SJCRH30 (cell line): ENCODE measurements at regions not wholly inside any gene's neighbourhood (a gene's known extent, or its start where the extent isn't known, plus 50 kb on each side); places are given as distances from the start of the nearest gene placed in this dataset.

Source experiments
- DNase-seq, 2 experiments: peaks; one replicate each; pipeline ENCODE4 v3.0.0-alpha.2; 2015 to 2020
- H3K27ac ChIP-seq: fragments of 250-450 bp; sonication (Bioruptor Pico); 2 replicates; pipeline ENCODE4 v1.5.1; 2020; ENCODE audit warnings: mild to moderate bottlenecking, moderate library complexity
- H3K27me3 ChIP-seq: fragments of 250-450 bp; sonication (Bioruptor Pico); 2 replicates; pipeline ENCODE4 v1.5.1; 2020; ENCODE audit warnings: mild to moderate bottlenecking, moderate library complexity
- H3K36me3 ChIP-seq: fragments of 250-450 bp; sonication (Bioruptor Pico); 2 replicates; pipeline ENCODE4 v1.5.1; 2020; ENCODE audit warnings: mild to moderate bottlenecking, moderate library complexity
- H3K4me1 ChIP-seq: fragments of 250-450 bp; sonication (Bioruptor Pico); 2 replicates; pipeline ENCODE4 v1.5.1; 2020; ENCODE audit warnings: mild to moderate bottlenecking, moderate library complexity
- H3K4me3 ChIP-seq: fragments of 250-450 bp; sonication (Bioruptor Pico); 2 replicates; pipeline ENCODE4 v1.5.1; 2020; ENCODE audit warnings: mild to moderate bottlenecking, moderate library complexity
- H3K9me3 ChIP-seq: fragments of 250-450 bp; sonication (Bioruptor Pico); replicated peaks from 2 replicates; pipeline ENCODE4 v1.5.1; 2020; ENCODE audit warnings: mild to moderate bottlenecking, moderate library complexity

GRCh38 chr13:66071029-66071428, 1159.1 kb downstream of the PCDH9 start:
- DNase-seq, result no peak
- H3K27ac ChIP-seq, result no peak overlapping the region
- H3K9me3 ChIP-seq, result no peaks in the 10 kb centered on the region
- no peaks in the 10 kb centered on the region for H3K36me3 ChIP-seq
- no peak overlapping the region for H3K4me3 ChIP-seq
- no peaks in the 10 kb centered on the region for H3K27me3 ChIP-seq
- H3K4me1 ChIP-seq, result no peaks in the 10 kb centered on the region

GRCh38 chr13:66069570-66069969, 1160.6 kb downstream of the PCDH9 start:
- H3K36me3 ChIP-seq, result no peaks in the 10 kb centered on the region
- H3K27me3 ChIP-seq, result no peaks in the 10 kb centered on the region
- no peak overlapping the region for H3K27ac ChIP-seq
- no peak for DNase-seq
- H3K4me3 ChIP-seq, result no peak overlapping the region
- H3K4me1 ChIP-seq, result no peaks in the 10 kb centered on the region
- no peaks in the 10 kb centered on the region for H3K9me3 ChIP-seq

- no peaks in the 10 kb centered on the region for H3K9me3 ChIP-seq
- no peaks in the 10 kb centered on the region for H3K36me3 ChIP-seq
- no peak overlapping the region for H3K27ac ChIP-seq
- no peaks in the 10 kb centered on the region for H3K27me3 ChIP-seq
- no peak for DNase-seq
- H3K4me3 ChIP-seq, result no peak overlapping the region
- no peaks in the 10 kb centered on the region for H3K4me1 ChIP-seq
Measured at GRCh38 chr13:66068683-66069082, 1161.5 kb downstream of the PCDH9 start.

GRCh38 chr13:66048888-66049287, 1181.2 kb downstream of the PCDH9 start:
- Histone ChIP-seq H3K27ac (no peak overlapping the region), H3K4me1 (no peaks in the 10 kb centered on the region), H3K27me3 (no peaks in the 10 kb centered on the region), H3K4me3 (no peak overlapping the region), H3K9me3 (no peaks in the 10 kb centered on the region), H3K36me3 (no peaks in the 10 kb centered on the region)
- DNase-seq, result no peak

- Histone ChIP-seq H3K36me3 (no peaks in the 10 kb centered on the region), H3K4me1 (0 out of 2 replicates have a peak, but pooled peaks cover 4% of the 10 kb centered on the region), H3K27me3 (no peaks in the 10 kb centered on the region), H3K4me3 (no peak overlapping the region), H3K27ac (no peak overlapping the region), H3K9me3 (no peaks in the 10 kb centered on the region)
- no peak for DNase-seq
Measured at GRCh38 chr13:66040506-66040905, 1189.6 kb downstream of the PCDH9 start.

GRCh38 chr13:66037096-66037495, 1193.0 kb downstream of the PCDH9 start:
- H3K27ac ChIP-seq, result no peak overlapping the region

GRCh38 chr13:66036636-66037035, 1193.5 kb downstream of the PCDH9 start:
- no peaks in the 10 kb centered on the region for H3K27me3 ChIP-seq
- no peaks in the 10 kb centered on the region for H3K36me3 ChIP-seq
- DNase-seq, result no peak
- 0 out of 2 replicates have a peak, but pooled peaks cover 4% of the 10 kb centered on the region for H3K4me1 ChIP-seq
- H3K9me3 ChIP-seq, result no peaks in the 10 kb centered on the region
- H3K4me3 ChIP-seq, result no peak overlapping the region
- H3K27ac ChIP-seq, result no peak overlapping the region

More at GRCh38 chr13:66037096-66037495, 1193.0 kb downstream of the PCDH9 start:
- no peaks in the 10 kb centered on the region for H3K27me3 ChIP-seq
- H3K4me1 ChIP-seq, result 0 out of 2 replicates have a peak, but pooled peaks cover 4% of the 10 kb centered on the region
- H3K36me3 ChIP-seq, result no peaks in the 10 kb centered on the region
- no peak overlapping the region for H3K4me3 ChIP-seq
- DNase-seq, result no peak
- no peaks in the 10 kb centered on the region for H3K9me3 ChIP-seq

GRCh38 chr13:66036024-66036614, 1194.0 kb downstream of the PCDH9 start:
- Histone ChIP-seq H3K4me3 (no peak overlapping the region), H3K27ac (no peak overlapping the region), H3K27me3 (no peaks in the 10 kb centered on the region), H3K4me1 (0 out of 2 replicates have a peak, but pooled peaks cover 4% of the 10 kb centered on the region), H3K9me3 (no peaks in the 10 kb centered on the region), H3K36me3 (no peaks in the 10 kb centered on the region)
- peak; percentile 10 to 56 for DNase-seq

GRCh38 chr13:66033924-66034323, 1196.2 kb downstream of the PCDH9 start:
- Histone ChIP-seq H3K27ac (no peak overlapping the region), H3K9me3 (no peaks in the 10 kb centered on the region), H3K4me3 (no peak overlapping the region), H3K4me1 (0 out of 2 replicates have a peak, but pooled peaks cover 4% of the 10 kb centered on the region), H3K27me3 (no peaks in the 10 kb centered on the region), H3K36me3 (no peaks in the 10 kb centered on the region)
- no peak for DNase-seq

- H3K9me3 ChIP-seq, result no peaks in the 10 kb centered on the region; the same call in 1 of the 2 replicates
Measured at GRCh38 chr13:66021846-66022245, 1208.3 kb downstream of the PCDH9 start.

GRCh38 chr13:66014771-66015170, 1215.4 kb downstream of the PCDH9 start:
- no peak overlapping the region for H3K4me3 ChIP-seq
- no peaks in the 10 kb centered on the region for H3K4me1 ChIP-seq
- no peak for DNase-seq
- no peaks in the 10 kb centered on the region for H3K27me3 ChIP-seq
- H3K36me3 ChIP-seq, result no peaks in the 10 kb centered on the region
- H3K27ac ChIP-seq, result no peak overlapping the region
- no peaks in the 10 kb centered on the region; the same call in 1 of the 2 replicates for H3K9me3 ChIP-seq

More at GRCh38 chr13:66021846-66022245, 1208.3 kb downstream of the PCDH9 start:
- Histone ChIP-seq H3K4me1 (no peaks in the 10 kb centered on the region), H3K36me3 (no peaks in the 10 kb centered on the region), H3K27me3 (no peaks in the 10 kb centered on the region), H3K4me3 (no peak overlapping the region), H3K27ac (no peak overlapping the region)
- no peak for DNase-seq

GRCh38 chr13:66009241-66009640, 1220.9 kb downstream of the PCDH9 start:
- no peak overlapping the region for H3K4me3 ChIP-seq
- no peaks in the 10 kb centered on the region for H3K4me1 ChIP-seq
- H3K27ac ChIP-seq, result no peak overlapping the region
- DNase-seq, result no peak
- no peaks in the 10 kb centered on the region; the same call in 1 of the 2 replicates for H3K9me3 ChIP-seq
- H3K27me3 ChIP-seq, result no peaks in the 10 kb centered on the region
- H3K36me3 ChIP-seq, result no peaks in the 10 kb centered on the region

GRCh38 chr13:66003558-66003957, 1226.6 kb downstream of the PCDH9 start:
- Histone ChIP-seq H3K4me1 (no peaks in the 10 kb centered on the region), H3K9me3 (no peaks in the 10 kb centered on the region; the same call in 1 of the 2 replicates), H3K27ac (no peak overlapping the region), H3K27me3 (no peaks in the 10 kb centered on the region), H3K4me3 (no peak overlapping the region), H3K36me3 (no peaks in the 10 kb centered on the region)
- no peak for DNase-seq

GRCh38 chr13:66001140-66001539, 1229.0 kb downstream of the PCDH9 start:
- Histone ChIP-seq H3K4me3 (no peak overlapping the region), H3K27me3 (no peaks in the 10 kb centered on the region), H3K27ac (no peak overlapping the region), H3K4me1 (no peaks in the 10 kb centered on the region), H3K9me3 (no peaks in the 10 kb centered on the region; the same call in 1 of the 2 replicates), H3K36me3 (no peaks in the 10 kb centered on the region)
- DNase-seq, result no peak

GRCh38 chr13:65999411-65999810, 1230.7 kb downstream of the PCDH9 start:
- H3K36me3 ChIP-seq, result no peaks in the 10 kb centered on the region
- no peak for DNase-seq
- no peak overlapping the region for H3K4me3 ChIP-seq

GRCh38 chr13:65990684-65991083, 1239.5 kb downstream of the PCDH9 start:
- Histone ChIP-seq H3K36me3 (no peaks in the 10 kb centered on the region), H3K9me3 (no peaks in the 10 kb centered on the region), H3K27ac (no peak overlapping the region), H3K4me1 (no peaks in the 10 kb centered on the region), H3K4me3 (no peak overlapping the region), H3K27me3 (no peaks in the 10 kb centered on the region)
- DNase-seq, result no peak

More at GRCh38 chr13:65999411-65999810, 1230.7 kb downstream of the PCDH9 start:
- H3K9me3 ChIP-seq, result no peaks in the 10 kb centered on the region; the same call in 1 of the 2 replicates
- H3K4me1 ChIP-seq, result no peaks in the 10 kb centered on the region
- no peaks in the 10 kb centered on the region for H3K27me3 ChIP-seq
- no peak overlapping the region for H3K27ac ChIP-seq
